ENCODE measurements at regions not wholly inside any gene's neighbourhood (a gene's known extent, or its start where the extent isn't known, plus 50 kb on each side); places are given as distances from the start of the nearest gene placed in this dataset.

GRCh38 chr14:84543859-84544258 lies 986.1 kb upstream of the FLRT2 start:
- no peak for DNase-seq (ENCODE audit: low read depth)
- no peak overlapping the region for H3K4me3 ChIP-seq (ENCODE audit: control insufficient read depth, low read depth, low read length)
- TF ChIP-seq CTCF (IDR thresholded peaks at IDR 0.05; ENCODE audit: control insufficient read depth, insufficient read depth, low read depth, low read length, missing control alignments) = no peak

GRCh38 chr14:84544486-84545131 lies 985.3 kb upstream of the FLRT2 start:
- H3K4me3 ChIP-seq (ENCODE audit: control insufficient read depth, low read depth, low read length) = no peak overlapping the region
- no peak for TF ChIP-seq CTCF (IDR thresholded peaks at IDR 0.05; ENCODE audit: control insufficient read depth, insufficient read depth, low read depth, low read length, missing control alignments)
- DNase-seq (ENCODE audit: low read depth) = no peak

DNA sequence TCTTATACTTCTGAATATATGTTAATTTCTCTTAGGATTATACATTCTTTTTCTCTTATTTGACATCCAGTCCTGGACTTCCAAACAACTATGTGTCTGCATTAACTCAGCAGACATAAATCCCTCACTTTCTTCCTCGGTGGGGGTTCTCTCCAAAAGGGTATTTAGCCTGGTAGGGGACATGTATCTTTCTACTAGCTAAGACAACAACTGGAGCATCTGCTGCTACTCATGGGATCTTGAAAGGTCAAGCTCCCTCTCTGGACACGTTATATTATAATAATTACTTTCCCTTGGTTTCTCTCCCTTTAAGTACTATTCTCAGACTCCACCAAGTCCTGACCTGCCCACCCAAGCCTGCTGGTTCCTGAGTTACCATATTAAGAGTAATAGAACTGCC lies 983.7 kb upstream of the FLRT2 start:
- no peak for DNase-seq (ENCODE audit: low read depth)
- TF ChIP-seq CTCF (IDR thresholded peaks at IDR 0.05; ENCODE audit: control insufficient read depth, insufficient read depth, low read depth, low read length, missing control alignments) = no peak
- H3K4me3 ChIP-seq (ENCODE audit: control insufficient read depth, low read depth, low read length) = no peak overlapping the region

DNA sequence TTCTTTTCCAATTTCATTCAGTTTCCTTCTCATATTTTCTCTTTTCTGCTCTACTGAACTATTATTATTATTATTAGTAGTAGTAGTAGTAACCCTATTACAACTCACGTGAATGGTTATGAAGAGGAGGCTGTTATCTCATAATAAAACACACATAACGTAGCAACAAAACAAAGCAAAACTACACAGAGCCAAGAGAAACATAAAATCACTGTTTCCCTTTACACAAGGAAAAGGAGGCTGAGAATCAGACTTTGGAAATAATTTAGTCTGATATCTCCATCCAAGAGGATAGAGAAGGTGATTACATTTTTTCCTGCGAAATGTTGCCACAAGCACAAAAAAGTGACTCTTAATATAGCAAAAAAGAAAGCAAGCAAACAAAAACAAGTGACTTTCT lies 975.8 kb upstream of the FLRT2 start:
- DNase-seq (ENCODE audit: low read depth) = no peak
- TF ChIP-seq CTCF (IDR thresholded peaks at IDR 0.05; ENCODE audit: control insufficient read depth, insufficient read depth, low read depth, low read length, missing control alignments) = no peak
- H3K4me3 ChIP-seq (ENCODE audit: control insufficient read depth, low read depth, low read length) = no peak overlapping the region

- TF ChIP-seq CTCF (IDR thresholded peaks at IDR 0.05; ENCODE audit: control insufficient read depth, insufficient read depth, low read depth, low read length, missing control alignments) = no peak
- H3K4me3 ChIP-seq (ENCODE audit: control insufficient read depth, low read depth, low read length) = no peak overlapping the region
- DNase-seq (ENCODE audit: low read depth) = no peak
Measured at GRCh38 chr14:84555493-84555892, 974.5 kb upstream of the FLRT2 start.

GRCh38 chr14:84566109-84566508 lies 963.8 kb upstream of the FLRT2 start:
- H3K4me3 ChIP-seq (ENCODE audit: control insufficient read depth, low read depth, low read length) = no peak overlapping the region
- no peak for DNase-seq (ENCODE audit: low read depth)
- no peak for TF ChIP-seq CTCF (IDR thresholded peaks at IDR 0.05; ENCODE audit: control insufficient read depth, insufficient read depth, low read depth, low read length, missing control alignments)

- no peak overlapping the region for H3K4me3 ChIP-seq (ENCODE audit: control insufficient read depth, low read depth, low read length)
- no peak for DNase-seq (ENCODE audit: low read depth)
- no peak for TF ChIP-seq CTCF (IDR thresholded peaks at IDR 0.05; ENCODE audit: control insufficient read depth, insufficient read depth, low read depth, low read length, missing control alignments)
Measured at GRCh38 chr14:84575681-84576080, 954.3 kb upstream of the FLRT2 start.
